H1 (cell line): ENCODE measurements at regions not wholly inside any gene's neighbourhood (a gene's known extent, or its start where the extent isn't known, plus 50 kb on each side); places are given as distances from the start of the nearest gene placed in this dataset.

Source experiments
- CTCF ChIA-PET: fragments of 300-600 bp; sonication (Branson Sonifier 250); formaldehyde crosslinking; loops from one replicate; lab custom pipeline; 2021; ENCODE audit not compliant: partially characterized antibody; lab: Charles Lee
- POLR2A ChIA-PET: fragments of 300-600 bp; sonication (Branson Sonifier 250); formaldehyde crosslinking; loops from one replicate; lab custom pipeline; 2021; ENCODE audit warnings: inconsistent platforms; ENCODE audit not compliant: partially characterized antibody; lab: Charles Lee
- DNase-seq, 2 experiments: peaks; one replicate each; pipeline versions ENCODE4 v3.0.0 to v3.0.0-alpha.2; 2010 to 2022; ENCODE audit warnings: low spot score in 2 of 2, low read depth in 1 of 2, mixed read lengths in 1 of 2
- FAIRE-seq: peaks from 2 replicates; lab custom pipeline; 2011; peaks lifted over from hg19 to GRCh38; lab: Jason Lieb, UNC
- H2AFZ ChIP-seq: 2 replicates; pipeline ENCODE4 v1.8.1; 2012; ENCODE audit warnings: low read length, inconsistent platforms
- H2AK5ac ChIP-seq: 2 replicates; pipeline ENCODE4 v1.6.1; 2013; ENCODE audit warnings: low read depth, low read length
- H2BK120ac ChIP-seq: replicated peaks from 2 replicates; pipeline ENCODE3; 2013; ENCODE audit warnings: low read depth, low read length, inconsistent platforms
- H2BK12ac ChIP-seq: 2 replicates; pipeline ENCODE4 v1.6.1; 2013; ENCODE audit warnings: low read depth, low read length
- H2BK15ac ChIP-seq: 2 replicates; pipeline ENCODE4 v1.6.1; 2013; ENCODE audit warnings: low read length
- H2BK20ac ChIP-seq: 2 replicates; pipeline ENCODE4 v1.6.1; 2013; ENCODE audit warnings: low read length
- H2BK5ac ChIP-seq: 2 replicates; pipeline ENCODE4 v1.6.1; 2013; ENCODE audit warnings: low read depth, low read length
- H3K14ac ChIP-seq: 2 replicates; pipeline ENCODE4 v1.6.1; 2013; ENCODE audit warnings: inconsistent platforms; ENCODE audit not compliant: insufficient read length
- H3K18ac ChIP-seq: 2 replicates; pipeline ENCODE4 v1.6.1; 2013; ENCODE audit warnings: low read length; ENCODE audit errors: extremely low read depth
- H3K23ac ChIP-seq: 2 replicates; pipeline ENCODE4 v1.6.1; 2013; ENCODE audit warnings: inconsistent platforms; ENCODE audit not compliant: insufficient read length
- H3K23me2 ChIP-seq: 2 replicates; pipeline ENCODE4 v1.6.1; 2013; ENCODE audit warnings: low read depth, low read length
- H3K27ac ChIP-seq: 2 replicates; pipeline ENCODE4 v1.6.1; 2011; ENCODE audit warnings: low read depth, low read length, inconsistent platforms
- H3K27me3 ChIP-seq, 4 experiments: replicated peaks in 1 of 4; 1 replicate in 1 of 4; 2 replicates in 3 of 4; pipeline versions ENCODE4 v1.6.1 to v1.8.1; 2011 to 2013; ENCODE audit warnings: low read length in 3 of 4, mild to moderate bottlenecking in 3 of 4, inconsistent platforms in 2 of 4, mixed read lengths in 2 of 4, moderate library complexity in 1 of 4; ENCODE audit not compliant: control insufficient read depth in 3 of 4, insufficient read depth in 3 of 4; ENCODE audit errors: extremely low read depth in 1 of 4
- H3K36me3 ChIP-seq, 4 experiments: 2 replicates each; pipeline versions ENCODE4 v1.6.1 to v1.8.1; 2011 to 2013; ENCODE audit warnings: mild to moderate bottlenecking in 4 of 4, low read length in 3 of 4, moderate library complexity in 2 of 4, control low read depth in 1 of 4, inconsistent platforms in 1 of 4; ENCODE audit not compliant: insufficient read depth in 4 of 4, control insufficient read depth in 2 of 4
- H3K4ac ChIP-seq: replicated peaks from 2 replicates; pipeline ENCODE3; 2013; ENCODE audit warnings: low read length, low read depth, mixed read lengths, inconsistent platforms; ENCODE audit not compliant: insufficient read length
- H3K4me1 ChIP-seq, 4 experiments: replicated peaks in 1 of 4; 1 replicate in 1 of 4; 2 replicates in 3 of 4; pipeline versions ENCODE4 v1.6.1 to v1.8.1; 2011 to 2013; ENCODE audit warnings: low read length in 3 of 4, inconsistent platforms in 2 of 4, mixed read lengths in 1 of 4; ENCODE audit not compliant: insufficient read depth in 4 of 4, control insufficient read depth in 3 of 4
- H3K4me2 ChIP-seq, 2 experiments: 2 replicates each; pipeline versions ENCODE4 v1.6.1 to v1.8.1; 2011 to 2013; ENCODE audit warnings: low read depth in 2 of 2, low read length in 2 of 2, control low read depth in 1 of 2, inconsistent platforms in 1 of 2, mild to moderate bottlenecking in 1 of 2; ENCODE audit not compliant: insufficient read depth in 1 of 2
- H3K4me3 ChIP-seq, 4 experiments: fragments of 200-600, 300-600 bp in 1 of 4; sonication (generic), shearing (Covaris generic), sonication (Bioruptor Twin) in 1 of 4; 2 replicates each; pipeline versions ENCODE4 v1.5.1 to v1.8.1; 2011 to 2016; ENCODE audit warnings: low read length in 4 of 4, low read depth in 3 of 4, control low read depth in 2 of 4, inconsistent platforms in 2 of 4, mild to moderate bottlenecking in 2 of 4, mixed read lengths in 1 of 4, moderate library complexity in 1 of 4; ENCODE audit not compliant: insufficient read depth in 2 of 4; ENCODE audit errors: extremely low read depth in 1 of 4
- H3K56ac ChIP-seq: replicated peaks from 2 replicates; pipeline ENCODE3; 2013; ENCODE audit warnings: low read depth, mild to moderate bottlenecking, mixed read lengths, low read length, inconsistent platforms; ENCODE audit not compliant: insufficient read length
- H3K79me1 ChIP-seq: 2 replicates; pipeline ENCODE4 v1.6.1; 2013; ENCODE audit warnings: low read depth, low read length, control low read depth
- H3K79me2 ChIP-seq, 2 experiments: 2 replicates each; pipeline versions ENCODE4 v1.6.1 to v1.8.1; 2012 to 2013; ENCODE audit warnings: low read length in 2 of 2, mild to moderate bottlenecking in 2 of 2, inconsistent platforms in 1 of 2; ENCODE audit not compliant: insufficient read depth in 2 of 2, control insufficient read depth in 1 of 2
- H3K9ac ChIP-seq, 4 experiments: replicated peaks in 1 of 4; 1 replicate in 1 of 4; 2 replicates in 3 of 4; pipeline versions ENCODE4 v1.6.1 to v1.8.1; 2011 to 2013; ENCODE audit warnings: low read depth in 3 of 4, low read length in 3 of 4, control low read depth in 2 of 4, mild to moderate bottlenecking in 2 of 4, moderate library complexity in 2 of 4, inconsistent platforms in 1 of 4; ENCODE audit errors: extremely low read depth in 1 of 4
- H3K9me3 ChIP-seq, 2 experiments: 2 replicates each; pipeline versions ENCODE4 v1.6.1 to v1.8.1; 2012 to 2013; ENCODE audit warnings: mild to moderate bottlenecking in 2 of 2, moderate library complexity in 2 of 2, control low read depth in 1 of 2, inconsistent platforms in 1 of 2, low read depth in 1 of 2, low read length in 1 of 2, mixed read lengths in 1 of 2; ENCODE audit not compliant: insufficient read depth in 2 of 2
- H4K20me1 ChIP-seq, 2 experiments: replicated peaks in 1 of 2; 2 replicates each; pipeline versions ENCODE3 to v1.8.1; 2011 to 2013; ENCODE audit warnings: inconsistent platforms in 2 of 2, low read length in 2 of 2, mild to moderate bottlenecking in 1 of 2; ENCODE audit not compliant: insufficient read depth in 2 of 2, control insufficient read depth in 1 of 2
- H4K5ac ChIP-seq: 2 replicates; pipeline ENCODE4 v1.6.1; 2013; ENCODE audit warnings: low read length, low read depth, mixed read lengths, inconsistent platforms; ENCODE audit not compliant: insufficient read length
- H4K8ac ChIP-seq: 2 replicates; pipeline ENCODE4 v1.8.0; 2013; ENCODE audit warnings: mild to moderate bottlenecking, moderate library complexity, low read length, inconsistent platforms; ENCODE audit not compliant: insufficient read depth; ENCODE audit errors: extremely low read depth
- H4K91ac ChIP-seq: replicated peaks from 2 replicates; pipeline ENCODE3; 2013; ENCODE audit warnings: low read length, mixed read lengths, inconsistent platforms; ENCODE audit not compliant: insufficient read length
- CHD1 ChIP-seq: IDR thresholded peaks from 2 replicates; pipeline ENCODE4 v1.6.1; 2012; ENCODE audit warnings: low read depth, low read length, improper control_type of control experiment
- CHD2 ChIP-seq: IDR thresholded peaks from 2 replicates; pipeline ENCODE4 v1.6.1; 2012; ENCODE audit warnings: low read length, improper control_type of control experiment
- CTBP2 ChIP-seq: IDR thresholded peaks from 2 replicates; pipeline ENCODE4 v1.7.0; 2011; ENCODE audit warnings: borderline replicate concordance, mild to moderate bottlenecking, moderate library complexity, mixed read lengths, low read length; ENCODE audit not compliant: insufficient read depth, insufficient read length
- GABPA ChIP-seq: IDR thresholded peaks from 2 replicates; pipeline ENCODE4 v1.6.1; 2011; ENCODE audit warnings: mild to moderate bottlenecking, low read length, moderate library complexity, borderline replicate concordance; ENCODE audit not compliant: insufficient read depth
- POLR2A ChIP-seq, 2 experiments: IDR thresholded peaks; 1 replicate in 1 of 2; 2 replicates in 1 of 2; pipeline ENCODE4 v1.6.1; 2011; ENCODE audit warnings: low read depth in 2 of 2, low read length in 2 of 2, mild to moderate bottlenecking in 2 of 2; ENCODE audit errors: control extremely low read depth in 1 of 2

- no peak overlapping the region for H3K4me2 ChIP-seq
- no peaks in the 10 kb centered on the region for H4K20me1 ChIP-seq
- no peak overlapping the region for H4K8ac ChIP-seq
- no peak overlapping the region for H2BK12ac ChIP-seq
- H3K4me1 ChIP-seq = no peaks in the 10 kb centered on the region
- FAIRE-seq = no peak
- ChIA-PET POLR2A (no interaction called here), CTCF (no interaction called here)
- no peak overlapping the region for H3K23ac ChIP-seq
- no peak overlapping the region for H3K56ac ChIP-seq
- no peaks in the 10 kb centered on the region for H3K27me3 ChIP-seq
- H3K27ac ChIP-seq = no peak overlapping the region
- no peaks in the 10 kb centered on the region for H3K79me2 ChIP-seq
- no peak overlapping the region for H2BK15ac ChIP-seq
- H4K5ac ChIP-seq = no peak overlapping the region
- DNase-seq = no peak
- no peak overlapping the region for H4K91ac ChIP-seq
- no peak overlapping the region for H3K4ac ChIP-seq
- H3K36me3 ChIP-seq = no peaks in the 10 kb centered on the region
- no peak overlapping the region for H2AK5ac ChIP-seq
- no peak overlapping the region for H2BK5ac ChIP-seq
- no peaks in the 10 kb centered on the region for H3K79me1 ChIP-seq
- no peak overlapping the region for H3K4me3 ChIP-seq
- no peak overlapping the region for H3K9ac ChIP-seq
- H2BK120ac ChIP-seq = no peak overlapping the region
- no peak overlapping the region for H3K14ac ChIP-seq
- H2BK20ac ChIP-seq = no peak overlapping the region
- H3K23me2 ChIP-seq = no peaks in the 10 kb centered on the region
- H3K9me3 ChIP-seq = no peaks in the 10 kb centered on the region
- no peak overlapping the region for H3K18ac ChIP-seq
- H2AFZ ChIP-seq = no peak overlapping the region
- TF ChIP-seq POLR2A (IDR thresholded peaks at IDR 0.05; ENCODE audit: control extremely low read depth in 1 of 2, low read depth in 2 of 2, low read length in 2 of 2) (no peak), GABPA (no peak), CHD1 (no peak), CHD2 (no peak), CTBP2 (no peak)
These were observed 839.3 kb downstream of the KCNT2 start for GRCh38 chr1:195768936-195769335.
